ENCODE measurements at regions not wholly inside any gene's neighbourhood (a gene's known extent, or its start where the extent isn't known, plus 50 kb on each side); places are given as distances from the start of the nearest gene placed in this dataset.

GRCh38 chr16:60645541-60645940 lies 1390.7 kb downstream of the CDH8 start:
- Histone ChIP-seq H3K4me3 (ENCODE audit: low read depth in 1 of 3, low read length in 3 of 3) (no peak overlapping the region), H3K9ac (ENCODE audit: low read depth in 1 of 2, low read length in 2 of 2) (no peak overlapping the region), H3K4me1 (ENCODE audit: control insufficient read depth in 4 of 4, insufficient read depth in 4 of 4, low read length in 3 of 4) (no peaks in the 10 kb centered on the region), H3K27ac (ENCODE audit: low read depth in 1 of 2, low read length in 2 of 2) (no peak overlapping the region), H3K36me3 (ENCODE audit: control insufficient read depth in 4 of 4, insufficient read depth in 3 of 4, low read depth in 1 of 4, low read length in 3 of 4) (no peaks in the 10 kb centered on the region), H3K9me3 (ENCODE audit: control insufficient read depth in 4 of 4, low read length in 3 of 4) (no peaks in the 10 kb centered on the region), H3K27me3 (ENCODE audit: control insufficient read depth in 4 of 4, insufficient read depth in 4 of 4, low read length in 3 of 4) (no peaks in the 10 kb centered on the region)
- TF ChIP-seq RAD21 (IDR thresholded peaks at IDR 0.05): no peak
- no peak for TF ChIP-seq YY1 (IDR thresholded peaks at IDR 0.05)
- no peak for TF ChIP-seq GABPA (IDR thresholded peaks at IDR 0.05 in 1 of 2, conservative IDR thresholded peaks at IDR 0.05 in 1 of 2)
- DNase-seq (ENCODE audit: low spot score): no peak
- WGBS: 59% methylated on average over 3 of the region's 3 CpGs

GRCh38 chr16:60642956-60643355 lies 1393.3 kb downstream of the CDH8 start:
- no peak overlapping the region for H3K27ac ChIP-seq (ENCODE audit: low read depth in 1 of 2, low read length in 2 of 2)
- H3K36me3 ChIP-seq (ENCODE audit: control insufficient read depth in 4 of 4, insufficient read depth in 3 of 4, low read depth in 1 of 4, low read length in 3 of 4): no peaks in the 10 kb centered on the region
- no peak overlapping the region for H3K4me3 ChIP-seq (ENCODE audit: low read depth in 1 of 3, low read length in 3 of 3)
- H3K27me3 ChIP-seq (ENCODE audit: control insufficient read depth in 4 of 4, insufficient read depth in 4 of 4, low read length in 3 of 4): no peaks in the 10 kb centered on the region
- DNase-seq (ENCODE audit: low spot score): no peak
- no peak overlapping the region for H3K9ac ChIP-seq (ENCODE audit: low read depth in 1 of 2, low read length in 2 of 2)
- TF ChIP-seq TAF1 (conservative IDR thresholded peaks at IDR 0.05) (no peak), RAD21 (IDR thresholded peaks at IDR 0.05) (no peak), GABPA (IDR thresholded peaks at IDR 0.05 in 1 of 2, conservative IDR thresholded peaks at IDR 0.05 in 1 of 2) (no peak), MAX (IDR thresholded peaks at IDR 0.05) (no peak), EGR1 (IDR thresholded peaks at IDR 0.05; ENCODE audit: low read depth in 2 of 2) (no peak), HNF4A (conservative IDR thresholded peaks at IDR 0.05) (no peak), FOXA1 (IDR thresholded peaks at IDR 0.05) (no peak), FOXA2 (IDR thresholded peaks at IDR 0.05) (no peak)
- TF ChIP-seq, protein P1, sequence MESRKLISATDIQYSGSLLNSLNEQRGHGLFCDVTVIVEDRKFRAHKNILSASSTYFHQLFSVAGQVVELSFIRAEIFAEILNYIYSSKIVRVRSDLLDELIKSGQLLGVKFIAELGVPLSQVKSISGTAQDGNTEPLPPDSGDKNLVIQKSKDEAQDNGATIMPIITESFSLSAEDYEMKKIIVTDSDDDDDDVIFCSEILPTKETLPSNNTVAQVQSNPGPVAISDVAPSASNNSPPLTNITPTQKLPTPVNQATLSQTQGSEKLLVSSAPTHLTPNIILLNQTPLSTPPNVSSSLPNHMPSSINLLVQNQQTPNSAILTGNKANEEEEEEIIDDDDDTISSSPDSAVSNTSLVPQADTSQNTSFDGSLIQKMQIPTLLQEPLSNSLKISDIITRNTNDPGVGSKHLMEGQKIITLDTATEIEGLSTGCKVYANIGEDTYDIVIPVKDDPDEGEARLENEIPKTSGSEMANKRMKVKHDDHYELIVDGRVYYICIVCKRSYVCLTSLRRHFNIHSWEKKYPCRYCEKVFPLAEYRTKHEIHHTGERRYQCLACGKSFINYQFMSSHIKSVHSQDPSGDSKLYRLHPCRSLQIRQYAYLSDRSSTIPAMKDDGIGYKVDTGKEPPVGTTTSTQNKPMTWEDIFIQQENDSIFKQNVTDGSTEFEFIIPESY (IDR thresholded peaks at IDR 0.05): no peak
- TF ChIP-seq, protein P2, sequence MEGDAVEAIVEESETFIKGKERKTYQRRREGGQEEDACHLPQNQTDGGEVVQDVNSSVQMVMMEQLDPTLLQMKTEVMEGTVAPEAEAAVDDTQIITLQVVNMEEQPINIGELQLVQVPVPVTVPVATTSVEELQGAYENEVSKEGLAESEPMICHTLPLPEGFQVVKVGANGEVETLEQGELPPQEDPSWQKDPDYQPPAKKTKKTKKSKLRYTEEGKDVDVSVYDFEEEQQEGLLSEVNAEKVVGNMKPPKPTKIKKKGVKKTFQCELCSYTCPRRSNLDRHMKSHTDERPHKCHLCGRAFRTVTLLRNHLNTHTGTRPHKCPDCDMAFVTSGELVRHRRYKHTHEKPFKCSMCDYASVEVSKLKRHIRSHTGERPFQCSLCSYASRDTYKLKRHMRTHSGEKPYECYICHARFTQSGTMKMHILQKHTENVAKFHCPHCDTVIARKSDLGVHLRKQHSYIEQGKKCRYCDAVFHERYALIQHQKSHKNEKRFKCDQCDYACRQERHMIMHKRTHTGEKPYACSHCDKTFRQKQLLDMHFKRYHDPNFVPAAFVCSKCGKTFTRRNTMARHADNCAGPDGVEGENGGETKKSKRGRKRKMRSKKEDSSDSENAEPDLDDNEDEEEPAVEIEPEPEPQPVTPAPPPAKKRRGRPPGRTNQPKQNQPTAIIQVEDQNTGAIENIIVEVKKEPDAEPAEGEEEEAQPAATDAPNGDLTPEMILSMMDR (IDR thresholded peaks at IDR 0.05; ENCODE audit: low read depth, low read length, missing input control): no peak
- H3K9me3 ChIP-seq (ENCODE audit: control insufficient read depth in 4 of 4, low read length in 3 of 4): no peaks in the 10 kb centered on the region
- no peaks in the 10 kb centered on the region for H3K4me1 ChIP-seq (ENCODE audit: control insufficient read depth in 4 of 4, insufficient read depth in 4 of 4, low read length in 3 of 4)

DNA sequence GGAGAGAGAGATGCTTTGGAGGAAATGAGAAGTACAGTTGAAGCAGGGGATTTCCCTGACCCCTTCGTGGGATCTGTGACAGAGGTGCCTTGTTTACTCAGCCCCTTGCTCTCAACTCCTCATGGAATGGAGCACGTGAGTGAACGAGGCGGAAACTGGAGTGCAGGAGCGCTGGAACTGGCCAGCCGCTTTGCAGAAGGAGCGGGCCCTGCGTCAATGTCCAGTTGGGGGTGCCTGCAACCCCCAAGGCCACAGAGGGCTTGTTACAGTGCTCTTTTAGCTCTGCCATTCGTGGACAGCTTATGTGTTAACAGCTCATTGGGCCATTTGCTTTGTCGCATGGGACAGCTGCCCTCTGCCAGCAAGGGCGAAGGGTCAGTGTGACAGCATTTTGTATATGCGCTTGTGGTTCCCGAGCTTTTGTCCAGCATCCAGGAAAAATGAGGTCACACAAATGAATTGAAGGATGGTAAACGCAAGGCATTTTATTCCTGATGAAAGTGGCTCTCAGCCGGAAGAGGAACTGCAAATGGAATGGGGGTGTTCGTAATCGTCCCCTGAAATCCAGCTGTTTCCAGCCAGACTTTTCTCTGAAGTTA lies 1395.1 kb downstream of the CDH8 start:
- H3K9ac ChIP-seq (ENCODE audit: low read depth in 1 of 2, low read length in 2 of 2): no peak overlapping the region
- H3K4me3 ChIP-seq (ENCODE audit: low read depth in 1 of 3, low read length in 3 of 3): no peak overlapping the region
- no peaks in the 10 kb centered on the region for H3K36me3 ChIP-seq (ENCODE audit: control insufficient read depth in 4 of 4, insufficient read depth in 3 of 4, low read depth in 1 of 4, low read length in 3 of 4)
- H3K4me1 ChIP-seq (ENCODE audit: control insufficient read depth in 4 of 4, insufficient read depth in 4 of 4, low read length in 3 of 4): no peaks in the 10 kb centered on the region
- H3K9me3 ChIP-seq (ENCODE audit: control insufficient read depth in 4 of 4, low read length in 3 of 4): no peaks in the 10 kb centered on the region
- DNase-seq (ENCODE audit: low spot score): no peak
- 80% methylated on average over 17 of the region's 17 CpGs for WGBS
- no peak overlapping the region for H3K27ac ChIP-seq (ENCODE audit: low read depth in 1 of 2, low read length in 2 of 2)
- H3K27me3 ChIP-seq (ENCODE audit: control insufficient read depth in 4 of 4, insufficient read depth in 4 of 4, low read length in 3 of 4): no peaks in the 10 kb centered on the region
- TF ChIP-seq TAF1 (conservative IDR thresholded peaks at IDR 0.05) (no peak), HNF4G (IDR thresholded peaks at IDR 0.05) (no peak), JUND (IDR thresholded peaks at IDR 0.05) (no peak), GABPA (IDR thresholded peaks at IDR 0.05 in 1 of 2, conservative IDR thresholded peaks at IDR 0.05 in 1 of 2) (no peak), MAX (IDR thresholded peaks at IDR 0.05) (no peak), HNF4A (conservative IDR thresholded peaks at IDR 0.05) (no peak), EGR1 (IDR thresholded peaks at IDR 0.05; ENCODE audit: low read depth in 2 of 2) (no peak), SP1 (IDR thresholded peaks at IDR 0.05) (no peak), YY1 (IDR thresholded peaks at IDR 0.05) (no peak), FOXA2 (IDR thresholded peaks at IDR 0.05) (no peak), NR2F2 (IDR thresholded peaks at IDR 0.05) (no peak), FOXA1 (IDR thresholded peaks at IDR 0.05) (no peak)
- TF ChIP-seq, protein P2 (IDR thresholded peaks at IDR 0.05; ENCODE audit: low read depth, low read length, missing input control): no peak
- TF ChIP-seq, protein P3, sequence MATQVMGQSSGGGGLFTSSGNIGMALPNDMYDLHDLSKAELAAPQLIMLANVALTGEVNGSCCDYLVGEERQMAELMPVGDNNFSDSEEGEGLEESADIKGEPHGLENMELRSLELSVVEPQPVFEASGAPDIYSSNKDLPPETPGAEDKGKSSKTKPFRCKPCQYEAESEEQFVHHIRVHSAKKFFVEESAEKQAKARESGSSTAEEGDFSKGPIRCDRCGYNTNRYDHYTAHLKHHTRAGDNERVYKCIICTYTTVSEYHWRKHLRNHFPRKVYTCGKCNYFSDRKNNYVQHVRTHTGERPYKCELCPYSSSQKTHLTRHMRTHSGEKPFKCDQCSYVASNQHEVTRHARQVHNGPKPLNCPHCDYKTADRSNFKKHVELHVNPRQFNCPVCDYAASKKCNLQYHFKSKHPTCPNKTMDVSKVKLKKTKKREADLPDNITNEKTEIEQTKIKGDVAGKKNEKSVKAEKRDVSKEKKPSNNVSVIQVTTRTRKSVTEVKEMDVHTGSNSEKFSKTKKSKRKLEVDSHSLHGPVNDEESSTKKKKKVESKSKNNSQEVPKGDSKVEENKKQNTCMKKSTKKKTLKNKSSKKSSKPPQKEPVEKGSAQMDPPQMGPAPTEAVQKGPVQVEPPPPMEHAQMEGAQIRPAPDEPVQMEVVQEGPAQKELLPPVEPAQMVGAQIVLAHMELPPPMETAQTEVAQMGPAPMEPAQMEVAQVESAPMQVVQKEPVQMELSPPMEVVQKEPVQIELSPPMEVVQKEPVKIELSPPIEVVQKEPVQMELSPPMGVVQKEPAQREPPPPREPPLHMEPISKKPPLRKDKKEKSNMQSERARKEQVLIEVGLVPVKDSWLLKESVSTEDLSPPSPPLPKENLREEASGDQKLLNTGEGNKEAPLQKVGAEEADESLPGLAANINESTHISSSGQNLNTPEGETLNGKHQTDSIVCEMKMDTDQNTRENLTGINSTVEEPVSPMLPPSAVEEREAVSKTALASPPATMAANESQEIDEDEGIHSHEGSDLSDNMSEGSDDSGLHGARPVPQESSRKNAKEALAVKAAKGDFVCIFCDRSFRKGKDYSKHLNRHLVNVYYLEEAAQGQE (IDR thresholded peaks at IDR 0.05): no peak

Measured in liver (tissue), 8 donors.